HEK293 (cell line): ENCODE measurements at regions not wholly inside any gene's neighbourhood (a gene's known extent, or its start where the extent isn't known, plus 50 kb on each side); places are given as distances from the start of the nearest gene placed in this dataset.

ENCODE experiments used
- BCL11A ChIP-seq: fragments of 450-650 bp; formaldehyde crosslinking; IDR thresholded peaks from 2 replicates; pipeline ENCODE4 v1.5.1; 2016; ENCODE audit warnings: low read depth, missing biosample characterization, missing genetic modification characterization
- CTCF ChIP-seq: fragments of 450-650 bp; formaldehyde crosslinking; IDR thresholded peaks from 2 replicates; pipeline ENCODE4 v1.5.1; 2016; ENCODE audit warnings: missing biosample characterization, missing genetic modification characterization
- SETDB1 ChIP-seq: IDR thresholded peaks from one replicate; pipeline ENCODE4 v1.6.1; 2017; ENCODE audit warnings: mild to moderate bottlenecking, low read length, moderate library complexity, mixed read lengths; ENCODE audit not compliant: insufficient read length
- YY1 ChIP-seq: fragments of 450-650 bp; formaldehyde crosslinking; IDR thresholded peaks from 2 replicates; pipeline ENCODE4 v1.5.1; 2018; ENCODE audit warnings: missing biosample characterization, missing genetic modification characterization
- ZBTB11 ChIP-seq: fragments of 450-650 bp; formaldehyde crosslinking; conservative IDR thresholded peaks from 2 replicates; pipeline ENCODE4 v1.5.1; 2016; ENCODE audit warnings: low read depth, missing biosample characterization, missing genetic modification characterization
- ZNF510 ChIP-seq: fragments of 450-650 bp; formaldehyde crosslinking; IDR thresholded peaks from 2 replicates; pipeline ENCODE4 v1.5.1; 2018; ENCODE audit warnings: mild to moderate bottlenecking, missing genetic modification characterization, missing biosample characterization; ENCODE audit not compliant: insufficient replicate concordance
- ZNF521 ChIP-seq: fragments of 450-650 bp; formaldehyde crosslinking; IDR thresholded peaks from 2 replicates; pipeline ENCODE4 v1.5.1; 2017; ENCODE audit warnings: missing biosample characterization, mild to moderate bottlenecking, missing genetic modification characterization

GRCh38 chr5:111851631-111852548 lies 94.9 kb upstream of the NREP start:
- no peak for TF ChIP-seq BCL11A (tag by site-specific recombination)
- no peak for TF ChIP-seq SETDB1
- no peak for TF ChIP-seq ZBTB11 (tag by site-specific recombination)
- no peak for TF ChIP-seq YY1 (tag by site-specific recombination)
- no peak for TF ChIP-seq ZNF521
- TF ChIP-seq CTCF (tag by site-specific recombination): no peak
- no peak for TF ChIP-seq ZNF510 (tag by site-specific recombination)
